Stimulated activated CD4-positive, alpha-beta T cell treated with anti-CD3 and anti-CD28 coated beads, Interleukin-4, amount 100 ng/mL, for 48 hours (primary cell): ENCODE measurements at regions not wholly inside any gene's neighbourhood (a gene's known extent, or its start where the extent isn't known, plus 50 kb on each side); places are given as distances from the start of the nearest gene placed in this dataset.

Experiments used
- DNase-seq, 2 donors: peaks; one replicate each; pipeline ENCODE4 v3.0.0-alpha.2; 2020; ENCODE audit warnings: low read depth in 2 of 2

DNA sequence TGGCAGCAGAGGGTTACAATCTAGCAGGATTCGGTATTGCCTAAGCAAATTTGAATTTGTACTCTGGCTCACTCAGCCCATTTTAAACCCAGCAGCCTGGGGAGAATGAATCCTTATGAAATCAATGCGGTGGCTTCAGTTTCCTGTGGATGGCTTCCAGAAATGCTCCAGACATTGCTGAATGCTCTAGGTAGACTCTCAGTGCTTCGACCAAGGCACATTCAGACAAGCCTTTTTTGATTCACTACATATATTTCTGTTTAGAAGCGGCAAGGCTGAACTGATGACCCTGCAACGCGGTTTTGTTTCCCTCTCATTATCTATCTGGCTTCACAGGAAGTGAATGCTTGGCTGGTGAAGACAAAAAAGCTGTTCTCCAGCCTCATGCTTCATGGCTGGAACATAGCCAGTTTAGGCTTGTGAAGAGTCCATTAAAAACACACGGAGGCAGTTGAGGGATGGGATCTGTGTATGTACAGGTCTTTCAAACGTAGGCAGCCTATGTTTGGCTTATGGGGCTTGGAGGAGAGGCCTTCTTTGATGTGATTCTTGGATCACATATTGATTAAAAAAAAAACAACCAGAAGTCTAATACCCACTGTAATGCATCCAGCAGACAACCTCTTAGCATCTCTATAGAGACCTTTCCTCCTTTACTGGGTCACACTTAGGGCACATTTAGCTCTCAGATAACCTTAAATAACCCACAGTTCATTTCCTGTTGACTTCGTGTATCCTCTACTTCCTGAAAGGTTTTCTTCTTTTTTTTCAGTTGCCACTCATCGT is 400.2 kb upstream of the TBL1XR1 start:
- no peak for DNase-seq

DNA sequence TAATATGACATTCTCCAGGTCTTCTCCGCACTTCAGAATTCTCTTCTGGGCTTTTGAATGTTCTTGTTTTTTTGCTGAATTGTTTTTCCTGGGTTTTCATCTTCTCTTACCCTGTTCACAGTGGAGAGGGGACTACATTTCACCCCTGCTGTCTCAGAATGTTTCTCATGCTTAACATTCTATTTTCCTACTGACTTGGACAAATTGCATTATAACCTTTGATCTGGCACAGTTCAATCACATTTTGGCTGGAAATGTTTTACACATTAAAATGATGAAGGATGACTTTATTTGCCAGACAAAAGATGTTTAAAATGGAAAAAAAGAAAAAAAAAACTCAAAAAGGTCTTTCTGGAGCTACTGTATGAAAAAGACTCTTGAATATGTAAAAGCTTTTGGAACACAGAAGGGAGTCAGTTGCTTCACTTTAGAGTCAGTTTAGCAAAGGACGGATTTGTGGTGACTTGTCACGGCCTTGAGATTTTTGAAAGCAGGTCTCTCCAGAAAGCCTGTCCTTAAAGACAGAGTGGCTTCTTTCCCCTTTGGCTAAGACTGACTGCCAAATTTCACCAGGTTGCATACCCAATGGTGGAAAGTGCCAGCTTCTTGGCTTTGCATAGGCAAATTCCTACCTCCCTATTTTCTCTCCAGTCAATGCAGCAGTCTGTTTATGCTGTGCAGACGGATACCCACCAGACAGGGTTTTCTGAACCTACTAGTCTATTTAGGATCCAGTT is 401.0 kb upstream of the TBL1XR1 start:
- no peak for DNase-seq

DNA sequence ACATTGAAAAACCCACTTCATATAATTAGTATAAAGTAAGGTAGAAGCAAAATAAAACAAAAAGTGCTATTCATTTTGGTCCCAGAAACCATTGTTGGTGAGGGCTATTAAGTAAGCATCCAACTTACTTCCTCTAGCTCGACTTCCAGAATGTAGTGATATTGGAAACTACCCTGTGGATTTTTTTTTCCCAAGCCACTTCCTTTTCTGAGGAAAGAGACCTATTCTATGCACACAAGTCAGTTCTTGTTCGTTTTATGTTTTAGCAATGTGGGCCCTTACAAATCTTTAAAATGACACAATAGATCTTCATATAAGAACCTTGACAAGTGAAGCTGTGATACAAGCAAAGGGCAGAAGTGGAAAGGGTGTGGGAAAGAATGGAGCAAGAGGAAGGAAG is 402.0 kb upstream of the TBL1XR1 start:
- DNase-seq, result no peak

DNA sequence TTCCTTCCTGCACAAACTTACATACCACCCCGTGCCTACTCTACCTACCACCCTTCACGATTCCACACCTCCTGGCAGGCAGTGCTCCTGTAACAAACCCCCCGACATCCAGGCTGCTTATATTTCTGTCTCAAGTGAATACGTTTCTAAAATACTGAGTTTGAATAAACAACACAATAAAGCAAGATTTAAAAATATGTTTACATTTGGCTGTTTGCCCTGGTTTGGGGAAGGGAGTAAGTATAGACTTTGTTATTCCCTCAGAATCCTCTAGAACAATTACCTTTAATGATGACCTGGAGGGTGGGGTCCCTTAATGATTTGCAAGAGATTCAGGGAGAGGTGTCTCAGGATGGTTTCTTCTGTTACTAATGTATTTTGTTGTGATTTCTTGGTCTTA is 402.6 kb upstream of the TBL1XR1 start:
- no peak for DNase-seq

DNA sequence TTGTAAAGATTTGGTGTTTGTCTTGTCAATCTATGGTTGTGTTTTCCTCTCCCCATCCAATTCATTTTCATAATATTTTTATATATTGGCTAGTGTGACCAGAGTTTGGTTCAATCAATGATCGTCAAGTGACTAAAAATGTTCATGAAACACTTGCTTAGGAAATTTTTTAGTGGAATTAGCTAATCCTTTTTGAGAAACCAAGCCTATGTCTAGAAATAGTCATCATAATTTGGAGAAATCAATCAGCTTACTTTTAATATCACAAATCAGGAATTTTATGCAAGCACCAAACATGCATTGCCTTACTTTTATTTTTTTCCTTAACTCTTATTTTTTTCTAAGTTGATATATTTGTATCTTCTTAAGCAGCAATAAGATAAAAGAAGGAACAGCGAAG is 403.1 kb upstream of the TBL1XR1 start:
- DNase-seq, result no peak

DNA sequence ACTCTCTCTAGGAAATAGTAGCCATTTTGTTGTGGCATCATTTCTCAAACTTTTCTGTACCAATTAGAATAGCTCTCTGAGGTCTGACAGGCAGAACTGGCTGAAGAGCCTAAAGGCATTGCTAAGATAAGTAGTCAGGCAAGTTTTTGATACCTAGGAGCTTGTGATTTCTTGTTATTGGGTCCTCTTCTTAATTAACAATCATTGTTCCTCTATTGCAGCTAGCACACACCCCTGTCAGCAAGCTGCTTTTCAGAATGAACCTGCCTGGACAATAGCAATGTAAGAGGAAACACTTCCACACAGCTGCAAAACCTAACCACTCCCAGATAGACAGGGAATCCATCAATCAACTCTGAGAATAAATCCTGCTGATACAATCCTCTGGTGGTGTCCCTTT is 403.9 kb upstream of the TBL1XR1 start:
- no peak for DNase-seq

DNA sequence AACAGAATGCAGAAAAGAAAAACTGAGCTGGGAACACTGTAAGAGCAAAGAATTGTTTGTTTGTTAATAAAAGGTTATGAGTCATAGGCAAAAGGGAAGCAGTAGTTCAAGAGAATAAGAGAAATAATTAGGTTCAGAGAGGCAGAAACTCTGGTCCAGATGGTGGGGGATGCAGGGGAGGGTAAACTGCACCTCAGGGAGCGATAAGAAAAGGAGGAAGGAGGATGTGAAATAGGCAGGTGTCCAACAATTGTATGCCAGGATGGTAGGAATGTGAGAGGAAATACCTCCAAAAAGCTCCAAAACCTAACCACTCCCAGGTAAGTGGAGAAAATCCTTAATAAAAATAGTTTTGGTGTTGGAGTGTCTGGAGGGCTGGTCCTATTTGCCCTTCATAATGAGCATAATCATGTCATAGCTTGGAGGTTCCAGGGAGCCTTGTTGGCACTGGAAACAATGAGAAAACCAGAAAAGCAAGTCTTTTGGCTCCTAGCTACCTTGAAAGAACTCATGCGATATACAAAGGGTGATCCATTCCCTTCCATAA is 405.4 kb upstream of the TBL1XR1 start:
- DNase-seq, result no peak

DNA sequence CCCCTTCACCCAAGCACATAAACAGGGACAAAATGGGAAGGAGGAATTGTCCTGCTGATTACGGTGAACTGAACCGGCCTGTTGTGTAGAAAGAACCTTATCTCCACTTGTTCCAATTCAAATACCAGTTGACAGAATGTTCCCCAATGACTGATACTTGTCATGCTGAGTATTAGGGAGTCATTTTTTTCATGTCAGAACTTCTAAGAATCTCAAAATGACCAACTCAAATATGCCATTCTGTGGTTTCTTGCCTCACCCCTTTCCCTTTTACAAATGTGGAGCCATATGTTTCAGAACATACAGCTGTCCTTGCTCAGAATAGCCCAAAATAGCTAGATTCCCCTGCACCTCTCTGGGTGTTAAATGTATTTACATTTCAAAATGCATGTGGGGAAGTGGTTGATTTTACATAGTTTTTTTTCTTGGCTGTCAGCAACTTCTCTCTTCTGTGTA is 405.9 kb upstream of the TBL1XR1 start:
- no peak for DNase-seq

DNA sequence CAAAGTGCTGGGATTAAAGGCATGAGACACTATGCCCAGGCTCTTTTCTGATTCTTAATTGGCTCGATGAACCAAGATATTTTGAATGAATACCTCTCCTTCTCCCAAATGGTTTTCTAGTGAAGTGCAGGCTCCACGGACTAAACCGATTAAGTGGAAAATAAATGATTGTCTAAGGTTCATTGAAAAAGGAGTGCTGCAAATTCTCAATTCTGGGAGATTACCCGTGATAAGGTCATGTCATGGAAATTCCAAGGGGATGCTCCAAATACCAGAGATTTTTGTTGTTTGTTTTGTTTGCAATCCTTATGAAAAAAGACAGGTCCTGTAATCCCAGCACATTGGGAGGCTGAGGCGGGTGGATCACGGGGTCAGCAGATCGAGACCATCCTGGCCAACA is 406.9 kb upstream of the TBL1XR1 start:
- DNase-seq, result no peak

DNA sequence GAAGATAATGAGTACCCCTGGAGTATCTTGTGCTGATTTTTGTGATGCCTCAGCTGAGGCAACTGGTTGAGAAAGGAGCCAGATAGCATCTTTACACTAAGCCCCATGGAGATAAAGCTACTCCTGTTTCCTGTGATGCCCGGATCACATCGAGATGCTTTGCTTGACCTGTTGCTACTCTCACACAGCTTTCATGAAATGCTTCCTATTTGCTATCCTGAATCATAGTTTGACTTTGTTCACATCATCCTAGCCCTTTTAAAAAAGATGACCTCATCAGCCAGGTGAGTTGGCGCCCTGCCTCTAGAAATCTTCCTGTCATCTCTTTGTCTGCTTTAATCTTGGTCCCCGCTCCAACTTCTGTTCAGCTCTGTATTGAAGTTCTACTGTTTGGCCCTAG is 409.6 kb upstream of the TBL1XR1 start:
- no peak for DNase-seq

DNA sequence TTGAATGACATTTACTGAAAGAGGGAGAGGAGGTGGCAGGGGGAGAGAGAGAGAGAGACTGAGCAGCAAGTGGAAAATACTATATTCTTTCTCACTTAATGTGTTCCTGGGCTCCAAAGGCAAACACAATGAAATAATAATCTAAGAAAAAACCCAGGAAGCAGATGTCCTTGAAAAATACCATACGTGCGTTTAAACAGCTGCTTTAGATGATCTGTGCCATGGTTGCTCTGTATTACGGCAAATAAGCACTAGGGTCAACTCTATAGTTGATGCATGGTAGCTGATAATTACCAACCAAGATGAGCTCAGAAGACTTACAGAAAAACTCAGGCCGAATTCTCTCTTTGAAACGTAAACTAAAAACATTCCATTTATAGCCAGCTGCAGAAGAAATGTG is 410.3 kb upstream of the TBL1XR1 start:
- no peak for DNase-seq

DNA sequence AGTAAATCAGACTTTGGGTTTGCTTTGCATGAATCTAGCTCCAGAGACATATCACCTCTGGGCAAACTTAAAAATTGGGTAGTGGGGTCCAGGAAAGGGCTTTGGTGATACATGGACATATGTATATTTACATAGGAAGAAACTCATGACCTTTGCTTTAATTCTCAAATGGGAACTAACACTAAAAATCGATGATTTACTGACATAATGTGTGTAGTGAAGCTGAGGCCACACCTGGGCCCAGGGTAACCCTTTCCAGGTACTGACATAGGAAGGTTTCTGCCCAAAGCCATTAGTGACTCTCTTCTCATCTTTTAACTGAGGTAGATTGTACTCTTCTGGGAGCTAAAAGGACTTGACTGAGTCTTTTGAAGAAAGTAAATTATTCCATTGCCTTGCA is 411.2 kb upstream of the TBL1XR1 start:
- no peak for DNase-seq

DNA sequence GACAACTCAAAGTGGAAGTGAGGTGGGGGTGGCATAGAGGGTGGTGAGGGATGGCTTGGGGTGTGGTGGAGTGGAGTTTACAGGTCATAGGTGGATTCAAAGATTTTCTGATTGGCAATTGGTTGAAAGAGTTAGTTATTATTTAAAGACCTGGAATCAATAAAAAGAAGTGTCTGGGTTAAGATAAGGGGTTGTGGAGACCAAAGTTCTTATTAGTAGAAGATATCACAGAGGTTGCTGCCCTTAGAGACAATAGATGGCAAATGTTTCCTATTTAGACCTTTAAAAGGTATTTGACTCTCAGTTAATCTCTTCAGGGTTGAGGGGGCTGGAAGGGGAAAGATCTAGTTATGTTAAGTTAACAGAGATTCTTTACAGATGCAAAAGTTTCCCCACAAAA is 412.3 kb upstream of the TBL1XR1 start:
- no peak for DNase-seq

DNA sequence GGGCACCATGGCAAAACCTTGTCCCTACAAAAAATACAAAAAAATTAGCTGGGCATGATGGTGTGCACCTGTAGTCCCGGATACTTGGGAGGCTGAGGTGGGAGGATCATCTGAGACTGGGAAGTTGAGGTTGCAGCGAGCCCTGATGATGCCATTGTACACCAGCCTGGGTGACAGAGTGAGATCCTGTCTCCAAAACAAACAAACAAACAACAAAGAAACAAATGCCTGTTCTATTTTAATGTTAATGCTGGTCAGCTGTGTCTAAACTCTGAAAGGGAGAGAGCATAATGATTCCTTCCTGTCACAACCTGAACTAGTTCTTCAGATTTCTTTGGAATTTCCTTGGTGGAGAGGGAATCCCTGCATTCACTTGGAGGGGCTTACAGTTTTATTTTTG is 413.0 kb upstream of the TBL1XR1 start:
- no peak for DNase-seq

DNA sequence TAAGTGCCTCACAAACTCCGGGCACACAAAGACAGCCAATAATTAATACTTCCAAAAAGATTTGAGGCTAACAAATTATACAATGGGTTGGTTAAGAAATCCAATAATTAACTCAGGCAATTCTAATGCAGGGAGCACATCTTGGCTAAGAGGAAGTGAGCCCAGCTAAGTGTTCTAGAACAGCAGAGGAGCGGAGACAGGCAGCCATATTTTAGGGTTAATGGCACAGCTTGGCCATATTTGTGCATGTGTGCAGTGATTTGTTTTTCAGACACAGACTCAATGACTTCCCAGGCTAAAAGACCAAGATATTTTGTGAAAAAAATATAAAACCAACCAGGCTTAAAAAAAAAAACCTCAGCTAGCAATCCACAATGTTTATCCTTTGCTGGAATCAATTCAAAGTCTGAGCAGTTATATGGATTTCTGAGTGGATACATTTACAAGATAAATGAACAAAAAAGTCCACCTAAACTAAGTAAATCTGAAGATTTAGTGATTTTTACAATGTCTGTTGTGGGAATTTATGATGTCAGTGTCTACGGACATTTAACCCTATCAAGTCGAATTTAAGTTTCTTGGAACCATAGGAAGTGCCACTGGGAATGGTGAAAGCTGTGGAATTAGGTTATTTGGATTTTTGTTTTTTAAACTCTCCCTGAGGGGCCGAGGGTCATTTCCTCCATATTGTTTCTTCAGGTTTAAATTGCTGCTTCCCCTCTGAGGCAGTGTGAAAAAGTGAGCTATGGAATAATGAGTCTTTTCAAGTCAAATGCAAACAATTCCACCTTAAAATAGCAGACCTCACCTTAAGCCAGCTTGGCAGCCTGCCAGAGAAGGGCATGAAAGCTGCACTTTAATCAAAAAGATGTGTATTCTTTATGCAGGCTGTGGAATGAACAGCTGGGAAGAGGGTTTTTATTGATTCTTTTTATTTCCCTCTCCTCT is 413.7 kb upstream of the TBL1XR1 start:
- no peak for DNase-seq

DNA sequence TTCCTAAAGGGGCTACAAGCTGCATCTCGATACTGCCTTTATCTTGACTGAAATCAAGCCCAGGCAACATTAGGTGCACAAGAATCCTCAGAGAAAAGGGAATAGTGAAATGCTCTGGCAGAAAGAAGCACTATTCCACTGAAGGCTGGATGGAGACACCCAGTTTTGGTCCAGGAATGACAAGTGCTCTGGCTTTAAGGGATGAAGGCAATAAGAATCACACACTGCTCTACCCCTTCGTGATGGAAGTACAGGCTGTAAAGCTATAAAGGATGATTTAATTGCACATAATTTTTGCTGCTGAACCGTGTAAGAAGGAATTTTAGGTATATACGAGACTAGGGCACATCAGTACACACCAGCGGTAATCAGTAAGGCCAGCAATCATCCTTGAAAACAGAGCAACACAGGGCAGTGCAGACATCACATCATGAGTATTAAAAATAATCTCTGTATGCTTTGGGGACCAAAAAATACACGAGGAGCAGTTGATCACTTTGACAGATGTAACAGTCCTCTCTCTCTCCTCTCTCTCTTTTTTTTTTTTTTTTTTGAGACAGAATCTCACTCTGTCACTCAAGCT is 414.6 kb upstream of the TBL1XR1 start:
- no peak for DNase-seq

DNA sequence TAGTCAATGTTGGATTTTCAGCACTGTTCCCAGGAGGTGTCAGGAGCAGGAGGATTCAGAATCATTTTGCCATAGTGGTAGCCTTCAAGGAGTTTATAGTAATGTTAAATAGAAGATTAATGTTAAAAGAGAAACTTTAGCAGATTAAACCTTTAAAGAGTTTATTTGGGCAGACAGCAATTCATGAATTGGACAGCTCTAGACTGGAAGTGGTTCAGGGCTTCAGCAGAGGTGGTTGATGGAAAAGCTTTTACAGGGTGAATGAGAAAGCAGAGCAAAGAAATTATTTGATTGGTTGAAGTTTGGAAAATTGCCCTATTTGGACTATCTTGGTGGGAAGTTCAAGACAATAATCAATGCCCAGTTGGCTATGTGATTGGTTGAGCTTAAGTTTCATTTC is 416.6 kb upstream of the TBL1XR1 start:
- DNase-seq, result no peak

DNA sequence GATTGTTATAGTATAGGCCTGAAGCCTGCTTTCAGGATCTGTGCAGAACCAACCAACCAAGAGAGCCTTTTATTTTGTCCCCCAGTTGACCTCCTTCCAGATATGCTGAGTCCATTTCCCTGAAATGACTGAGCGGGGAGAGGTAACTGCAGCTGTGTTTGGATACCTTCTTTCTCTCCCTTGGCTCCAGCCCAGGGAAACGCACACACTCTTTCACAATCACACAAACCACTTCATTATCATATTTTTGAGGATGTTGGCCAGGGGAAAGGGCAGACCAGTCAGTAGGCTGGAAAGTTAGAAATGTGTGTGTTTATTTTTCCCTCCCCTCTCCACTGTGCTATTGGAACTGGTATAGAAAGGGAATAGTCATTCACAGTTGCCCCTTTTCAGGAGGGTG is 417.7 kb upstream of the TBL1XR1 start:
- DNase-seq, result no peak

DNA sequence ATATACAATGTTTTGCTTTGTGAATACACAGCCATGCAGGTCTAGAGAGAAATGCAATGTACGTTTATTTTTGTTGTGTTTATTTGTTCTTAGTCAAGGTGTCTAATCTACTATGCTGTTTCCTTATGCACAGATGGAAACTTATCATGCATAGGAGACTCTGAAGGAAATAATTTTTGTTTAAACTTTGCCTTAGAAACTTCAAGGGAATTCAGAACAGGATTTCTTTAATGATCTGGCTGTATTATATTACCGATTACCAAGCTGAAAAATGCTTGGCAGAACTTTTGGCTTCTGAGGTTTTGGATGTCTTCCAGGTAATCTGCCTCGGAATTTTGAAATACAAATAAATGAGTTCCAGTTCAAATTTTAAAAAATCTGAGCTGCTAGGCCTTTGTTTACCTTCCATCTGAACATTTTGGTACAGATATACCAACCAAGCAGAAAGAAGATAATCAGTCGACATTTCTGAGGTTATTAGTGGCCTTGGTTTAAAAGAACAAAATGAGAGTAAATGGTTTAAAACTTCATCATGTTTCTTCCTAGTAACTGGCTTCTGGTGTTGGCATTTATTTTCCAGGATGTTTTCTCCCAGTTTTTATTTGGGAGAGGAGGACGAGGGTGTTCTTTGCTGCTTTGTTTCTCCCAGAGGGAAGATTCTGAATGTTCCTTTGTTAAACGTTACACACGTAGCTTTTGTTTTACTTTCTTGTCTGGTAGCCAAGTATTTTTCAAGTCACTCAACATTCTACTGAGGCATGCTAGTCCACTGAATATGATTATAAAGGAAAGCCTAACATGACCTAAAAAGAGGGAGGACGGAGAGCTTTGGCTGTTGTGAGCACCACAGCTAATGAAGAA is 421.8 kb upstream of the TBL1XR1 start:
- DNase-seq, result no peak

DNA sequence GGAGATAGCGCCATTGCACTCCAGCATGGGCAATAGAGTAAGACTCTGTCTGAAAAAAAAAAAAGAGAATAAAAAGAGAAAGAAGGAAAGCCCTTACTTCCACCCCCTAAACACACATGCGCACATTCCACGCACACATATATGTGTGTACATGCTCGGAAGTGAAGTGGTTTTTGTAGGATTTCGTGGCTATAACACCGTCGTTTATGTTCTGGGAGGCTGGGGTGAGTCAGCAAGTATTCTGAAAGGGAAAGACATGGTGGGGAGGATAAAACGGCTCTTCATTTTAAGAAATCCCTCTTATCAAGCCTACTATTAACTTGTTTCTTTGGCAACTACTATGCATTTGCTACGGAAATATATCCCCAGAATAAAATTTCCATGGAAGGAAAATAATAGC is 422.8 kb upstream of the TBL1XR1 start:
- no peak for DNase-seq

DNA sequence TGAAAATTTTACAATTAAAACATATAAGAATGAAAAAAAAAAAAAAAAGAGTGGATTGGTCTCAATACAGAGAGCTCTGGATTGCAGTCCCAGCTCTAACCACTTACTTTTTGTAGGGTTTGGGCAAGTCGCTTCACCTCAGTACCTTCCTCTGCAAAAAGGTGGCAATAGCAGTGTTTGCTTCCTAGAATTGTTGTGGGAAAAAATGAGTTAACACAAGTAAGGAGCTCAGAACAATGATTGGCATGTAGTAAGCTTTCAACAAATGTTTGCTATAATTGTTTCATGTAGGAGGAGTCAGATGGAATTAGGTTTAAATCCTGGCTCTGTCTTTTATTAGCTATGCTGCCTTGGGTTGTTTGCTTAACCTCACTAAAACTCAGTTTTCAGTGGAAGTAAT is 425.2 kb upstream of the TBL1XR1 start:
- DNase-seq, result no peak
